Activated CD4-positive, alpha-beta T cell treated with anti-CD3 and anti-CD28 coated beads for 4 hours (primary cell): ENCODE measurements at regions not wholly inside any gene's neighbourhood (a gene's known extent, or its start where the extent isn't known, plus 50 kb on each side); places are given as distances from the start of the nearest gene placed in this dataset.
"Not testable (repeated sequence)": the region's sequence is repeated elsewhere in the genome, so short reads cannot be mapped to it uniquely, and the experiment has no call there.

Experiments used
- DNase-seq, 2 donors: peaks; one replicate each; pipeline ENCODE4 v3.0.0-alpha.2; 2020

GRCh38 chr2:111546578-111546977 is 337.4 kb downstream of the ANAPC1 start:
- not testable (repeated sequence) for DNase-seq

DNA sequence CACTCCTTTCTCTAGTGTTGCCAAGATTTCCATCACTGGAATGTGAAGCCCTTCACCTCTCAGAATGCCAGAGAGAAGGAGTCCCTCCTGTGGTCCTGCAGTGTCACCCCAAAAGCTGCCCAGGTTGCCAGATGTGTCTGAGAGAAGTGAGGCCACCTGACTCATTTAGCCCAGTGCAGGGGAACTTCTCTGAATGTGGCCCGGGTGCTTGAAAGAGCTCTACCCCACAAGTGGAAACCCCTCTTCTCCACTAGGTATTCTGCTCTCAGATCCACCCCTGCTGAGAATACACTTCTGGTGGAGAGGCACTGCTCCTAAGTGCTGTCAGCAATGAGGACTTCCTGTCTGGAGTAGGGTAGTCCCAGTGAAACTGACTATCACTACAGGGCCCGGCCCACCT is 334.8 kb downstream of the ANAPC1 start:
- not testable (repeated sequence) for DNase-seq

DNA sequence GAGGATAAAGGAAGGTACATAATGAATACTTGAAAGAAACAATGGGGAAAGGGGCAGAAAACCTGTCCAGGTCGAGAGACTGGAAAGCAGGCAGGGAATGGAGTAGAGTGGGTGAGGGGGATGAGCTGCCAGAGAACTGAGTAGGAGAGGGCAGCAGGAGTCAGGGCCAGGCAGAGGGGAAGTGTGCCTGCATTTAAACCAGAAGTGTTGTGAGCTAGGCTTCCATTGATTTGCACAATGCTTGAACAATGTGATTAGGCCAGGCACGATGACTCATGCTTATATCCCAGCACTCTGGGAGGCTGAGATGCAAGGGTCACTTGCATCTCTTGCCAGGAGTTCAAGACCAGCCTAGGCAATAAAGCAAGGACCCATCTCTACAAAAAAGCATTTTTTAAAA is 332.6 kb downstream of the ANAPC1 start:
- not testable (repeated sequence) for DNase-seq

- DNase-seq = not testable (repeated sequence)
These were observed 331.4 kb downstream of the ANAPC1 start for GRCh38 chr2:111552625-111553024.

GRCh38 chr2:111559301-111559700 is 324.7 kb downstream of the ANAPC1 start:
- not testable (repeated sequence) for DNase-seq

- DNase-seq = not testable (repeated sequence)
These were observed 324.2 kb downstream of the ANAPC1 start for GRCh38 chr2:111559814-111560213.

DNA sequence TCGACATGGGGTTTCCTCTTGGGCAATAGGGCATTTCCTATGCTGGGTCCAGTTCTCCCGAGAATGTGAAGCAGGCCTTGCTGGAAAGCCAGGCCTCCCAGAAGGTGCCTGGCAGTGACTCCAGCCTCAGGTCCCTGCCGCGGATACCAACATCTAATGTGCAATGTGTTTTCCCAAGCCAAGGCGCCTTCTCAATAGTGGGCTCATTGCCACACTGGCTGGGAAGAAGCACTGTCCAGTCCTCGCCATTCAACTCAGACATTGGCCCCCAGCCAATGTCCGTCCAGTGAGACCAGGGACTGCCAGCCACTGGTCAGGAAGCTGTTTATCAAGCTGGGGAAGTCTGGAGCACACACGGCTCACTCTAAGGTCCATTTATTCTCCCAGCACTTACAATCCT is 317.9 kb downstream of the ANAPC1 start:
- DNase-seq = not testable (repeated sequence)

DNA sequence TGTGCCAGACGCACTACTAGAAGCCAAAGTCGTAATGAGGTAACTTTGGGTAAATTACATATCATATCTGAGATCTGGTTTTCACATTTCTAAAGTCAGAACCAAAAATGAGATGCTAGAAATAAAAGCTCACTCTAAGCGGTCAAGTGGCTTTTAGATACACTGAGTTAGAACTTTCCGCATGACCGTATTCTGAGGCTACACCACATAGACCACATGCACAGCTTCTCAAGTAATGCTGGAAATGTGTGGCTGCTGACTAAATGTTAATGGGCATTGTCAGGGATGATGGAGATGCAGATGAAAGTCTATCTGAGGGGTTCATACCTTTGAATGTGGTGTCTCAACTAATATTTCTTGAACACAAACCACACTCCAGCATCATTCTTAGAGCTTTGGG is 316.8 kb downstream of the ANAPC1 start:
- not testable (repeated sequence) for DNase-seq

DNA sequence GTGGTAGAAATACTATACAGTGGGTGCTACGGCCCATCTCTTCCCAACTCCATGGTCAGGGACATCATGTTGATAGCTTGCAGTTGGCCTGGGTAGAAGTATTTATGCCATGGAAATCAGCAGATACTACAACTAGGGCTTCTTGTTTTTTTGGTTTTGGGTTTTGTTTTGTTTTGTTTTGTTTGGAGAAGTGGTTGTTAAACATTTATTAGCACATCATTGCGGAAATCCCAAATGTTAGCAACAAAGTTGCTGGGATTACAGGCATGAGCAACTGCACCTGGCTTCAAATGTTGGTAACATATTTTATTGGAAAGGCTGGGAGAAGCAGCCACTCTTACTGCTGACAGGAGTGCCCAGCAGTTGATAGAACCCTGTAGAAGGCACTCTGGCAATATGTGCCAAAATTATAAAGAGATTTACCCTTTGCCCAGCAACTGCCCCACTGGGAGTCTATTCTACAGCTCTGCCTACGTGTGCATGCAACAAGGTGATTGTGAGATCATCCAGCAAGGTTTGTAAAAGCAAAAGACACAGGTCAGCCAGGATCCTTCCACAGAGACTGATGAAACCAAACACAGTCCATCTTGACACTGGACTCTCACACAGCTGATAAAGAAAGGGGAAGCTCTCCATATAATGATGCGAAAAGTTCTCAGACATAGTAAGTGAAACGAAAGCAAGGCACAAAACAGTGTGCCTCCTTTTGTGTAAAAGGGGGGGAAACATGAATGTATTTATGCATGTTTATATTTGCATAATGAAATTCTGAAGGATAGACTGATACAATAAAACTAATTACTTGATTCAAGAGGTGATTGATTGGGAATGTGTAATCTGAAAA is 314.4 kb downstream of the ANAPC1 start:
- not testable (repeated sequence) for DNase-seq

GRCh38 chr2:111570300-111571114 is 313.5 kb downstream of the ANAPC1 start:
- DNase-seq = not testable (repeated sequence)

DNA sequence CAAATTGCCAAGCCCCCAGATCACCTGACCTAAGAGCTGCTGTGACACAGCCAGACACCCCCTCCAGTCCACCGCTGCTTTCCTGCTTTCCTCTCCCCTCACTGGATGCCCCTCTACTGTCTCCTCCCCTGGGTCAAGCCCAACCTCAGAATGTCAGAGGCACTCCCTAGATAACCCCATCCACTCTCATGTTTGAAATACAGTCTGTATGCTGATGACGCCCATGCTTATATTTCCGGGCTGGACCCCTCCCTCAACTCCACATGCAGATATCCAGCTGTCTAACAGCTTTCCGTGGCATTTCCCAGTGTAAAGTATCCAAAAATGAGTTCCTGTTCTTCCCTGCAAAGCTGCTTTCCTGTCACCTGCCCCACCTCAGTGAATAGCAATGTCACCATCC is 309.2 kb downstream of the ANAPC1 start:
- not testable (repeated sequence) for DNase-seq

GRCh38 chr2:111577154-111577885 is 306.7 kb downstream of the ANAPC1 start:
- not testable (repeated sequence) for DNase-seq

DNA sequence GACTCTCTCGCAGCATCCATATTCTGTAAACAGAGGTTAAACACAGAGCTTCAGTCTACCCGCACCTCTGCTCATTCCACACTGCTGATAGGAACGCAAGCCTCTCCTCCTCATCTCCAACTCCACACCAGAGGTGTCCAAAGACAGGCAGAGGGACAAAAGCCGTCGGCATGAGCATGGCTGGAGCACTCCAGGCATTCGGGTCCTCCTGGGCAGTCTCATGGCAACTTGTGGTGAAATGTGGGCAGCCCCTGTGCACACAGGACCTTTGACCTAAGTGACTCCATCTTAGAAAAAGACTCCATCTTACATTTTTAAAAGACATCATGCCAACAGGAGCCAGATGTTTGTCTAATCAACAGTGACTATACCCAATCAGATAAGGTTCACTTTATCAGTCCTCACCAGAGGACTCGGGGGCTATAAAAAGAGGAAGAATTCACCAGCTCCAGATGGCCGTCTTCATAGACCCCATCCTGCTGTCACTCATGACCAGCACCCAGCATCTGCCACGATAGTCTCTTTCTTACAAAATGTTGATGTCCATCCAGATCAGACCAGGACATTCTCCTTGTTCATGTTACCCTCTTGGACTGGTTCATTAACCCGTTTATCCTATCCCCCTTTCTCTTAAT is 304.4 kb downstream of the ANAPC1 start:
- DNase-seq = not testable (repeated sequence)

DNA sequence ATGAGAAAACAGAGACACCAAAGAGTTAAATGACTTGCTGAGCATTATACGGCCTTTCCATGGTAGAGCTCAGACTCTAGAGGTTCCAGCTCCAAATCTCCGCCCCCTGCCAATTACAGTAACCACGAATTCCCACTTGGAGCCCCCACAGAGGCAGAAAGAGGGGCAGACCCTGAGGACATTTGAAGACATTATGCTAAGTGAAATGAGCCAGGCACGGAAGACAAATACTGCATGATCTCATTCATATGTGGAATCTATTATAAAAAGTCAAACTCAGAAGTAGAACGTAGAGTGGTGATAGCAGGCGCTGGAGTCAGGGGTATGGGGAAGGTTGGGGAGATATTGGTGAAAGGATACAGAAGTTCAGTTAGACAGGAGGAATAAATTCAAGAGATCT is 303.4 kb downstream of the ANAPC1 start:
- DNase-seq = not testable (repeated sequence)

- not testable (repeated sequence) for DNase-seq
These were observed 301.9 kb downstream of the ANAPC1 start for GRCh38 chr2:111582090-111582489.

- DNase-seq = not testable (repeated sequence)
These were observed 300.5 kb downstream of the ANAPC1 start for GRCh38 chr2:111583480-111583879.

- DNase-seq = not testable (repeated sequence)
These were observed 299.5 kb downstream of the ANAPC1 start for GRCh38 chr2:111584540-111584939.

- not testable (repeated sequence) for DNase-seq
These were observed 299.0 kb downstream of the ANAPC1 start for GRCh38 chr2:111584950-111585349.

- DNase-seq = not testable (repeated sequence)
These were observed 298.0 kb downstream of the ANAPC1 start for GRCh38 chr2:111586014-111586413.

GRCh38 chr2:111595072-111595471 is 288.9 kb downstream of the ANAPC1 start:
- not testable (repeated sequence) for DNase-seq

DNA sequence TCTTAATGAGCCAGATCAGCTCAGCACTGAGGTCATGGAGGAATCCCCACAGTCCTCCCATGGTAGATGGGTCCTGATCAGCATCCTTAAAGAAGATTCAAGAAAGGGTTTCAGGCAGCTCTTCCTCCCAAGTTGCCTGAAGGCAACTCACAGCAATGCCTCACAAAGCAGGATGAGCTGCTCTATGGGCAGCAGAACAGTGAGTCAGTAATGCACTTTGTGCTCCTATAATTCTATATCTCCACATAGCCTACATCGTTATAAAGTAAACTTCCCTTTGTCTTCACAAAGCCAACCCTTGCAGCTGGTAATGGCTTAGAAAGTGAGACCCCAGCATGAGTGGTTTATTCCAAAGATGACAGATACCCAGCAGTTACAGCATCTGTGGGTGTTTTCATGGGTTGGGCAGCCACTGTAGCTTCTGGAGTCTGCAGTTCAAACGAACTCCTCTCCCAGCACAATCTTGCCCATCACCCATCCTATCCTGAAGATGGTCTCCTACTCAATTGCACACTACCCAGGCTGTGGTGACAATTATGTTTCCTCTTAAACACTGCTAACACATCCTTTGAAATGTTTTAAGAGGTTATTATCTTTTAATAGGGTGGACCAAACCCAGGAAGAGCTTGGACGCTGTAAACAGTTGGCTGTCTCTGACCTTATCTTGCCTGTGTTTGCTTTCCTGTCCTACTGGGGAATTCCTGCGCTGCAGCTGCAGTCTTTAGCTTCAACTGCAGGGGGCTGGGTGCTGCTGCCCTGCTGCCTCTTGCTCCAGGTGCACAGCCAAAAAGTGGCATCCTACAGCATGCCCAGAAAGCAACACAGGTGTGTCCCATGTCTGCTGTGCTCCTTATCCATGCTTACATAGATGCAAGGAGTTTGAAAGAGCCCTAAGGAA is 286.9 kb downstream of the ANAPC1 start:
- not testable (repeated sequence) for DNase-seq
